ENCODE measurements at regions not wholly inside any gene's neighbourhood (a gene's known extent, or its start where the extent isn't known, plus 50 kb on each side); places are given as distances from the start of the nearest gene placed in this dataset.

DNA sequence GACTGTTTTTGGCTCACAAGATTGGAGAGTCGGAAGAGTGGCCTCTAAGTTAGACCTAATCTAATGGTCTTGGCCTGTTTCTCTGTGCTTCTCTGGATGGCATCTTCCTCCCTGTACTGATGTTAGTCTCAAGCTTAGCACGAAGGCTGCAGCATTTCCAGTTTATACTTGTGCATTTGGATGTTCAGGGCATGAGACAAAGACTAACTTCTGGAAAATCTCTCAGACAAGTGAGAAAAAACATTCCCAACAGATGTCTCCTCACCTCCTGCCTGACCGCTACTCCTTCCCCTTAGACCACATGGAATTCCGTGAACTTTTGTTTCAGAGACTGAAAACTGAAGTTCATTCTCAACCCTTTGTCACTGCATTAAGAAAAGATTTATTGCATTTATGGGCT is 410.8 kb upstream of the MCTP2 start:
- TF ChIP-seq, protein P1, sequence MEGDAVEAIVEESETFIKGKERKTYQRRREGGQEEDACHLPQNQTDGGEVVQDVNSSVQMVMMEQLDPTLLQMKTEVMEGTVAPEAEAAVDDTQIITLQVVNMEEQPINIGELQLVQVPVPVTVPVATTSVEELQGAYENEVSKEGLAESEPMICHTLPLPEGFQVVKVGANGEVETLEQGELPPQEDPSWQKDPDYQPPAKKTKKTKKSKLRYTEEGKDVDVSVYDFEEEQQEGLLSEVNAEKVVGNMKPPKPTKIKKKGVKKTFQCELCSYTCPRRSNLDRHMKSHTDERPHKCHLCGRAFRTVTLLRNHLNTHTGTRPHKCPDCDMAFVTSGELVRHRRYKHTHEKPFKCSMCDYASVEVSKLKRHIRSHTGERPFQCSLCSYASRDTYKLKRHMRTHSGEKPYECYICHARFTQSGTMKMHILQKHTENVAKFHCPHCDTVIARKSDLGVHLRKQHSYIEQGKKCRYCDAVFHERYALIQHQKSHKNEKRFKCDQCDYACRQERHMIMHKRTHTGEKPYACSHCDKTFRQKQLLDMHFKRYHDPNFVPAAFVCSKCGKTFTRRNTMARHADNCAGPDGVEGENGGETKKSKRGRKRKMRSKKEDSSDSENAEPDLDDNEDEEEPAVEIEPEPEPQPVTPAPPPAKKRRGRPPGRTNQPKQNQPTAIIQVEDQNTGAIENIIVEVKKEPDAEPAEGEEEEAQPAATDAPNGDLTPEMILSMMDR (IDR thresholded peaks at IDR 0.05): no peak
- TF ChIP-seq POLR2A (IDR thresholded peaks at IDR 0.05): no peak

Measured in uterus (tissue), 2 donors.